Coronary artery (tissue), 2 donors: ENCODE measurements at regions not wholly inside any gene's neighbourhood (a gene's known extent, or its start where the extent isn't known, plus 50 kb on each side); places are given as distances from the start of the nearest gene placed in this dataset.
A peak's percentile ranks its signal among the peaks of the same experiment; 100 is the strongest.

Experiments used
- DNase-seq: peaks from one replicate; pipeline ENCODE4 v3.0.0-alpha.2; 2017; ENCODE audit warnings: low spot score
- H3K27ac ChIP-seq, 2 donors: fragments of 200-600 bp; sonication (generic); one replicate each; pipeline ENCODE4 v1.5.1; 2016 to 2019
- H3K4me3 ChIP-seq: fragments of 200-600 bp; sonication (generic); 2 replicates; pipeline ENCODE4 v1.5.1; 2016; ENCODE audit warnings: mild to moderate bottlenecking, moderate library complexity
- CTCF ChIP-seq: fragments of 200-600 bp; sonication (generic); IDR thresholded peaks from one replicate; pipeline ENCODE4 v1.5.1; 2019; ENCODE audit warnings: antibody characterized with exemption

GRCh38 chr16:66043326-66043725 lies 323.2 kb upstream of the CDH5 start:
- no peak overlapping the region for H3K4me3 ChIP-seq
- DNase-seq: peak; percentile 35
- no peak overlapping the region for H3K27ac ChIP-seq
- no peak for TF ChIP-seq CTCF

GRCh38 chr16:66042341-66042740 lies 324.1 kb upstream of the CDH5 start:
- DNase-seq: peak; percentile 54
- H3K27ac ChIP-seq: no peak overlapping the region
- TF ChIP-seq CTCF: no peak
- H3K4me3 ChIP-seq: no peak overlapping the region

GRCh38 chr16:66041907-66042306 lies 324.6 kb upstream of the CDH5 start:
- H3K27ac ChIP-seq: no peak overlapping the region
- no peak overlapping the region for H3K4me3 ChIP-seq
- no peak for TF ChIP-seq CTCF
- DNase-seq: no peak

GRCh38 chr16:66039793-66040192 lies 326.7 kb upstream of the CDH5 start:
- no peak overlapping the region for H3K4me3 ChIP-seq
- no peak for TF ChIP-seq CTCF
- no peak for DNase-seq
- H3K27ac ChIP-seq: no peak overlapping the region

DNA sequence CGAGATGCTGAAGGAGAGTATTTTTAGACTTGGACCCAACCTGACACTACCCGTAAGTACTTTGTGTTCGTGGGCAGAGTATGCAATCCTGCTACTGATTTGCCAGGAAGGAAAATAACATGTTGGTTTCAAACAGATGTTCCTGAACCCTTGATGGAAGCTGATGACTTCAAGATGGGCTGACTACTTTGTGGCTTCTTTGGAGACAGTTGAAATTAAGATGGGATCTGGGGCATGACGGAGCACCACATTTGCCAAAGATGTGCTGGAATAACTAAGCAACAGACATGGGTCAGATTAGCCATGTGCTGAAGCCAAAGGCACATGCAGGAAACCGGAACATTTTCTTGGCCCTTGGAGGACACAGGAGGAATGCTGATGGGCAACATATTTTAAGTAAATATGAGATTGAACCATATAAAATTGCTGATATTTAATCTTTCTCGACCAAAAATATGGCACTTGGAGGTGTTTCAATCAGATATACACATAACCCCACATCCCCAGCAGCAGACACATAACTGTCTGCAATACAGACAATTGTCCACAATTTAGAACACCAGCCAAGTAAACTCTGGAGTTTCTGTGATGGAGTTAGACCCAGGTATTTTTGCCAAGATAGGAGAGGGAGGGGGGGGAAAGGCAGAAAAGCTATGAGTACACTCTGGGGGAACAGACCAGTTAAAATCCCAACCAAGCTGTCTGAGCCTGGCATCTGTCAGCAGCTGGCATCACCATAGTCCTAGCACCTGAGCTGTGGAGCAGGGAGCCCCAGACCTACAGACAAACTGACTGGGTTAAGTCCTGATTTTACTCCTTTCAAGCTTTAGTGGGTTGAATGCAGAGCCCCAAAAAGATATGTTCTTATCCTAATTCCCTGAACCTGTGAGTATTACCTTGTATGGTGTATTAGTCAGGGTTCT lies 329.4 kb upstream of the CDH5 start:
- peak overlapping the region; percentile 66 to 76 for H3K27ac ChIP-seq
- H3K4me3 ChIP-seq: peak overlapping the region; percentile 33
- DNase-seq: peak; percentile 76
- no peak for TF ChIP-seq CTCF

GRCh38 chr16:66036184-66036583 lies 330.3 kb upstream of the CDH5 start:
- no peak for TF ChIP-seq CTCF
- Histone ChIP-seq H3K27ac (peak overlapping the region; percentile 13 to 76), H3K4me3 (no peak overlapping the region)
- DNase-seq: peak; percentile 46

DNA sequence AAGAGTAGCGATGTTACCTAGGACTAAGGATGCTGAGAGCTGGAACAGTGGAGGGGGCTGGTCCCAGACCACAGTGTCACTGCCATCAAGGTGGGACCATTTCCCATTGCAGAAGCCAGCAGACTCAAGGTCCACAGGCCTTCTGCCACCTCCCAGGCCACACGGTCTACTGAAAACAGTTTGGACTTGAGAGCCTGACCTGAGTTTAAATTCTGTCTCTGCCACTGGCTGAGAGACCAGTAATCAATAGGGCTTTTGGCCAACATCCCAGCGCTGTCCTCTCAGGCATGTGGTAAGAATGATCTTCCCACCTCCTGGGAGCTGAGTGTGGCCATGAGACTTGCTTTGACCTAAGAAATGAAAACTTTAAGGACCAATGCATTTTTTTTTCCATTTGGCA lies 331.4 kb upstream of the CDH5 start:
- no peak for TF ChIP-seq CTCF
- H3K4me3 ChIP-seq: no peak overlapping the region
- DNase-seq: peak; percentile 62
- H3K27ac ChIP-seq: no peak overlapping the region
